Neuron (in vitro differentiated cells): ENCODE measurements at regions not wholly inside any gene's neighbourhood (a gene's known extent, or its start where the extent isn't known, plus 50 kb on each side); places are given as distances from the start of the nearest gene placed in this dataset.
"Not testable (repeated sequence)": the region's sequence is repeated elsewhere in the genome, so short reads cannot be mapped to it uniquely, and the experiment has no call there.

Experiments used
- H2AFZ ChIP-seq: one replicate; pipeline ENCODE4 v1.6.1; 2013; ENCODE audit warnings: low read depth, mild to moderate bottlenecking, inconsistent platforms, low read length, moderate library complexity
- H3K27me3 ChIP-seq: one replicate; pipeline ENCODE4 v1.6.1; 2013; ENCODE audit warnings: low read length; ENCODE audit not compliant: insufficient read depth
- H3K36me3 ChIP-seq: one replicate; pipeline ENCODE4 v1.6.1; 2013; ENCODE audit warnings: low read length; ENCODE audit not compliant: insufficient read depth
- H3K4me1 ChIP-seq: one replicate; pipeline ENCODE4 v1.6.1; 2013; ENCODE audit warnings: low read length; ENCODE audit not compliant: insufficient read depth
- H3K4me3 ChIP-seq: 2 replicates; pipeline ENCODE4 v1.5.1; 2013; ENCODE audit warnings: mild to moderate bottlenecking, low read length, moderate library complexity
- H3K9me3 ChIP-seq: one replicate; pipeline ENCODE4 v1.6.1; 2013; ENCODE audit warnings: low read length

- Histone ChIP-seq H3K36me3 (no peaks in the 10 kb centered on the region), H3K4me1 (no peaks in the 10 kb centered on the region), H3K27me3 (no peaks in the 10 kb centered on the region), H3K4me3 (no peak overlapping the region), H3K9me3 (no peaks in the 10 kb centered on the region), H2AFZ (no peak overlapping the region)
Observed at GRCh38 chr14:85180876-85181275, 349.1 kb upstream of the FLRT2 start.

- H2AFZ ChIP-seq = no peak overlapping the region
- H3K27me3 ChIP-seq = no peaks in the 10 kb centered on the region
- no peak overlapping the region for H3K4me3 ChIP-seq
- H3K4me1 ChIP-seq = no peaks in the 10 kb centered on the region
- no peaks in the 10 kb centered on the region for H3K36me3 ChIP-seq
- H3K9me3 ChIP-seq = no peaks in the 10 kb centered on the region
Observed at GRCh38 chr14:85182282-85182681, 347.7 kb upstream of the FLRT2 start.

GRCh38 chr14:85186082-85186481, 343.9 kb upstream of the FLRT2 start:
- Histone ChIP-seq H3K27me3 (no peaks in the 10 kb centered on the region), H3K36me3 (no peaks in the 10 kb centered on the region), H3K4me3 (no peak overlapping the region), H2AFZ (no peak overlapping the region), H3K4me1 (no peaks in the 10 kb centered on the region), H3K9me3 (no peaks in the 10 kb centered on the region)

GRCh38 chr14:85187521-85187920, 342.4 kb upstream of the FLRT2 start:
- Histone ChIP-seq H2AFZ (no peak overlapping the region), H3K27me3 (no peaks in the 10 kb centered on the region), H3K9me3 (no peaks in the 10 kb centered on the region), H3K4me1 (no peaks in the 10 kb centered on the region), H3K4me3 (no peak overlapping the region), H3K36me3 (no peaks in the 10 kb centered on the region)

GRCh38 chr14:85188836-85189235, 341.1 kb upstream of the FLRT2 start:
- H3K27me3 ChIP-seq = no peaks in the 10 kb centered on the region
- no peak overlapping the region for H3K4me3 ChIP-seq
- H2AFZ ChIP-seq = no peak overlapping the region
- H3K9me3 ChIP-seq = no peaks in the 10 kb centered on the region
- no peaks in the 10 kb centered on the region for H3K4me1 ChIP-seq
- H3K36me3 ChIP-seq = no peaks in the 10 kb centered on the region

GRCh38 chr14:85189253-85189652, 340.7 kb upstream of the FLRT2 start:
- H3K27me3 ChIP-seq, H3K4me1 ChIP-seq, H3K9me3 ChIP-seq, H3K4me3 ChIP-seq, H2AFZ ChIP-seq, H3K36me3 ChIP-seq: not testable (repeated sequence)

- Histone ChIP-seq H2AFZ (no peak overlapping the region), H3K4me3 (no peak overlapping the region)
Observed at GRCh38 chr14:85190251-85190650, 339.7 kb upstream of the FLRT2 start.

GRCh38 chr14:85191986-85192385, 338.0 kb upstream of the FLRT2 start:
- H3K4me1 ChIP-seq = no peaks in the 10 kb centered on the region
- H3K4me3 ChIP-seq = no peak overlapping the region
- no peak overlapping the region for H2AFZ ChIP-seq
- no peaks in the 10 kb centered on the region for H3K9me3 ChIP-seq
- no peaks in the 10 kb centered on the region for H3K36me3 ChIP-seq
- no peaks in the 10 kb centered on the region for H3K27me3 ChIP-seq

More at GRCh38 chr14:85190251-85190650, 339.7 kb upstream of the FLRT2 start:
- Histone ChIP-seq H3K36me3 (no peaks in the 10 kb centered on the region), H3K4me1 (no peaks in the 10 kb centered on the region), H3K9me3 (no peaks in the 10 kb centered on the region), H3K27me3 (no peaks in the 10 kb centered on the region)

- Histone ChIP-seq H3K4me1 (peaks cover 7% of the 10 kb centered on the region), H3K9me3 (no peaks in the 10 kb centered on the region), H3K36me3 (no peaks in the 10 kb centered on the region), H3K4me3 (no peak overlapping the region), H2AFZ (no peak overlapping the region), H3K27me3 (no peaks in the 10 kb centered on the region)
Observed at GRCh38 chr14:85195872-85196477, 334.0 kb upstream of the FLRT2 start.

- Histone ChIP-seq H2AFZ (peak overlapping the region; percentile 19), H3K27me3 (no peaks in the 10 kb centered on the region), H3K4me1 (peaks cover 7% of the 10 kb centered on the region), H3K4me3 (no peak overlapping the region), H3K9me3 (no peaks in the 10 kb centered on the region), H3K36me3 (no peaks in the 10 kb centered on the region)
Observed at GRCh38 chr14:85198001-85198400, 331.9 kb upstream of the FLRT2 start.

DNA sequence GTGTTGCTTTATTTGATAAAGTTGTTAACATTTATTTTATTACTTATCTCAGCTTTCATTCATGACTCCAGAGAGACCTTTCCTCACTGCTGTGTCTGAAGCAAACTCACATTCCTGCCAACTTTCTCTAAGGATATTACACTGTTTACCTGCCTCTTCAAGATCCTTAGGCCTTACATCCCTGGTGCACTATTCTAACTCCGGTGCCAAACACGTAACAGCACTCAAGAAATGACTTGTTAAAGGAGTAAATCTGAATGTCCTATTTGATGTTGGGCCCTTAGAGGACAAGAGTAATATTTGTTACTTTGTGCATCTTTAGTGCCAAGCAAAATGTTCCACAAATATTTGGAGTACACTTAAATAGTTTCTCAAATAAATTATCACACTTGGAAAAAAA, 324.1 kb upstream of the FLRT2 start:
- H3K4me3 ChIP-seq = no peak overlapping the region
- no peak overlapping the region for H2AFZ ChIP-seq
- H3K27me3 ChIP-seq = no peaks in the 10 kb centered on the region
- no peaks in the 10 kb centered on the region for H3K4me1 ChIP-seq
- no peaks in the 10 kb centered on the region for H3K9me3 ChIP-seq
- no peaks in the 10 kb centered on the region for H3K36me3 ChIP-seq

DNA sequence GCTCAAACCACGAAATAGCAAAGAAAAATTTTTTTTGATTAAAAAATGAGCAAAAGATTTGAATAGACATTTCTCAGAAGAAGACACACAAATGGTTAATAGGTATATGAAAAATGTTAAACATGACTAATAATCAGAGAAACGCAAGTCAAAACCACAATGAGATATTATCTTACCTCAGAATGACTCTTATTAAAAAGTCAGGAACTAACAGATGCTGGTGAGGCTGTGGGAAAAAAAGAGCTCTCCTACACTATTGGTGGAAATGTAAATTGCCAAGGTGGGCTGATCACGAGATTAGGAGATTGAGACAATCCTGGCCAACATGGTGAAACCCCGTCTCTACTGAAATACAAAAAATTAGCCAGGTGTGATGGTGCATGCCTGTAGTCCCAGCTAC, 315.5 kb upstream of the FLRT2 start:
- Histone ChIP-seq H3K4me3 (no peak overlapping the region), H3K36me3 (no peaks in the 10 kb centered on the region), H3K27me3 (no peaks in the 10 kb centered on the region), H3K4me1 (peaks cover 2% of the 10 kb centered on the region), H2AFZ (no peak overlapping the region), H3K9me3 (no peaks in the 10 kb centered on the region)

GRCh38 chr14:85217412-85217811, 312.5 kb upstream of the FLRT2 start:
- peaks cover 2% of the 10 kb centered on the region for H3K4me1 ChIP-seq
- H3K36me3 ChIP-seq = no peaks in the 10 kb centered on the region
- H2AFZ ChIP-seq = no peak overlapping the region
- no peak overlapping the region for H3K4me3 ChIP-seq
- H3K27me3 ChIP-seq = no peaks in the 10 kb centered on the region
- no peaks in the 10 kb centered on the region for H3K9me3 ChIP-seq

DNA sequence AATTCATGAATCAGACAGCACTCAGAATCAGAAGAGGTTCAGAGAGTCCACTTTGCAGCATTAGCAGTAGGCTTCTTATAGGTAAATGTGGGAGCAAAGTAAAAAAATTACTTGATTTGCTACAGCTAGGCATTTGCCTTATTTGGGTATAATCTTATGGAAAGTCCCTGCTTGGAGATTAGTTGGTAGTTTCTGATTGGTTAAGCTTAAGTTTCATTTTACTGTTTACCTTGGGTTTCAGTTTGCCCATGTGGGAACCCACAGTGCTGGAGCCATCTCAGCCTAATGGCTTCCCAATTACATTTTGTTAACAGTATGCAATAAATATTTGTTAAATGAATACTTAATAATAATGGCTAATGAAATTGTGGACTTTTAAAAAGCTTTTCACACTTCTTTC, 311.0 kb upstream of the FLRT2 start:
- Histone ChIP-seq H3K9me3 (no peaks in the 10 kb centered on the region), H3K4me1 (peaks cover 5% of the 10 kb centered on the region), H3K36me3 (no peaks in the 10 kb centered on the region), H3K27me3 (no peaks in the 10 kb centered on the region), H2AFZ (no peak overlapping the region), H3K4me3 (no peak overlapping the region)
